Stimulated activated CD4-positive, alpha-beta T cell treated with anti-CD3 and anti-CD28 coated beads, Interleukin-4, amount 100 ng/mL, for 1 hour (primary cell): ENCODE measurements at regions not wholly inside any gene's neighbourhood (a gene's known extent, or its start where the extent isn't known, plus 50 kb on each side); places are given as distances from the start of the nearest gene placed in this dataset.

Experiments
- DNase-seq: peaks from one replicate; pipeline ENCODE4 v3.0.0-alpha.2; 2020

DNA sequence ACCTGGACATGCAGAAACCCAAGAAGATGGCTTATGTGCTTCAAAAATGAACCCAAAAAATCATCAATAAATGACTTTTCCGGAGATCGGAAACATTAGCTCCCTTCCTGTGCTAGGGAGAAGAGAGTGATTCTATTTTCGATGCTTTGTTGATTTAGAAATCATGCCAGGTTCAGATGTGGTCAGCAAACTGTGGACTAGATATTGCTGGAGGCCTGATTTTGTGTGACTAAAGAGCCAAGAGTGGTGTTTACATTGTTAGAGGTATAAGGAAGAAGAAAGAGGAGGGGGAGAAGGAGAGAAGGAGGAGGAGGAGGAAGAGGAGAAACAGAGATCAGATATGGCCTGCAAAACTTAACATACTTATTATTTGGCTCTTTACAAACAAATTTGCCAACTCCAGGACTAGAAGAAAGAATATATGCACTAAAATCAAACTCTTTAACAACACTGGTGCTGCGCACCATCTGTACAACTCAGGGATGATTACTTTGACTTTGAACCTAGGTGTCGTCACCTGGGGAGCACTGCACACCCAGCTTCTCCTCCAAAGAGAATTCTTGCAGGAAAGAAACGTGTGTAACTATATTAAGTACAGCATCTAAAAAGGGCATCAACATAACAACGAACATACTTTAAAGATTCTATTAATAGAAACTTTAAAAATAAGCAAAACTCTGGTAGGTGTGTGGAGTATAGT, 664.9 kb upstream of the LCORL start:
- DNase-seq, result no peak

- DNase-seq, result no peak
These were observed 663.4 kb upstream of the LCORL start for GRCh38 chr4:18684932-18685331.

GRCh38 chr4:18676526-18676915, 655.0 kb upstream of the LCORL start:
- no peak for DNase-seq

DNA sequence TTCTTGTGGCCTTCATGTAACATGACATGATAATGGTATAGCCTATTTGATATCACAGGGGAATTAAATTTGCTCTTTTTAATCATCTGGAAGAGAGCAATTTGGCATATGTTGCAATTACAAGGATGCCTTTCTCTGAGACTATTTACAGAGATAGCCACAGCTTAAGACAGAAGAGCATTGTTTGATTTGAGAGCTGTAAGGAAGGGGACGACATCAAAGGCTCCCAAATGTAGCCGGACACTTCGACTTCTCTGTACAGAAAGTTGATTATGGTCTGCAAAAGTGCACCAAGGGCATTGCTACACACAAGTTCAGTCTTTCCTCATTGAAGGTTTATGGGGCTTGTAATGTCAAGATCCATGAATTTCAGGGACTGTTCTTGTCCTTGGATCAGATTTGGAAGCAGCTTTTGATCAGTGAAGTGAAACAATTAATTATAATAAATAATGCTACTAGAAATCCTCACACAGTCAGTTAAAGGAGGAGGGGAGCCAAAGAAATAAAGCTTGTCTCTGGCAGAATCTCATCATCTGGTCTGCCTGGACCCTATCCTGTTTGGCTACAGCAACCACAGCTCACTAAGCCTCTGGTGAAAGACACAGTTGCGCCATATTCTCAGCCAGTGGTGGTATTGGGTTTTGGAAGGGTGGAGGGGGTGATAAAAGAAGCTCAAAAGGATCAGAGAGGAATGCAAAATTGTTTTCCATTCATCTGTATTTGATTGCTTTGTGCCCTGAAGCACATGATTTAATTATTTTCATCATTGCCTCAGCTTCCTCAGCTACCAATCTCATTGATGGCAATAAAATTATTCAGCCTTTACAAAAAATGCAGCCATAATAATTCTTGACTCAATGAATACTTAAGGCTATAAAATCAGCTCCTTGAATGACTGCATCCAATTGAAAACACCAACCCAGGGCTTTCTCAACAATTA, 654.3 kb upstream of the LCORL start:
- DNase-seq, result no peak

- DNase-seq, result no peak
These were observed 648.5 kb upstream of the LCORL start for GRCh38 chr4:18670034-18670433.

DNA sequence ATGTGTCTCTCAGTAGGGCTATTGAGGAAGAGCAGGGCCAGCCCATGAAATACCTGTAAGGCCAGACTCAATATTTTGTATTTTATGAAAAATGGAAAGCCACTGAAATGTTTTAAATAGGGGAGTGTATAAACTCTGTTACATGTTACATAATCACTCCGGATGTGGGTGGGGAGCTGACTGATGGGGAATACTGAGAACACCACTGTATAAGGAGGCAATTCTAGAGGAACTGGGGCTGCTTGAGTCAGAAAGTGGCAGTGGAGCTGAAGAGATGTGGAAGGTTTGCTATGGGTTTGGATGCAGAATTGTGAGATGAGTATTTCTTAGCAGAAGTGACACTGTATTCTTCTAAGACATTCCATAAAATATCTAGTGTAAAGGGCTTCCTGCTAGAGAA, 647.8 kb upstream of the LCORL start:
- DNase-seq, result no peak

DNA sequence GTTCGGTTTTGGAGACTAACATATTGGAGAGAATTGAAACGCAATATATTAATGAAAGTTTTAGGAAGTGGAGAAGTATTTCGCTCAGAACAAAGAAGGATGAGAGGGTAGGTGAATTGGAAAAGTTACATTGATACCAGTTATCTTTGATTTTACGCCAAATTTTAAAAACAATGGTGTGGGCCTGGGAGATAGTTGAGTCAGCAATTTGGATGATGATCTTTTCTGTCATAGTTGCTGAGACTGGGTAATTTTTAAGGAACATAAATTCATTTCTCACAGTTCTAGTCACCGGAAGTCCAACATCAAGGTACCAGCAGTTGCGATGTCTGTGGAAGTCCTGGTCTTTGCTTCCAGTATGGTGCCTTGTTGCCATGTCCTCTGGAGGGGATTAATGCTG, 644.8 kb upstream of the LCORL start:
- DNase-seq, result no peak

- no peak for DNase-seq
These were observed 642.6 kb upstream of the LCORL start for GRCh38 chr4:18664171-18664570.

- DNase-seq, result no peak
These were observed 623.8 kb upstream of the LCORL start for GRCh38 chr4:18645351-18645750.

DNA sequence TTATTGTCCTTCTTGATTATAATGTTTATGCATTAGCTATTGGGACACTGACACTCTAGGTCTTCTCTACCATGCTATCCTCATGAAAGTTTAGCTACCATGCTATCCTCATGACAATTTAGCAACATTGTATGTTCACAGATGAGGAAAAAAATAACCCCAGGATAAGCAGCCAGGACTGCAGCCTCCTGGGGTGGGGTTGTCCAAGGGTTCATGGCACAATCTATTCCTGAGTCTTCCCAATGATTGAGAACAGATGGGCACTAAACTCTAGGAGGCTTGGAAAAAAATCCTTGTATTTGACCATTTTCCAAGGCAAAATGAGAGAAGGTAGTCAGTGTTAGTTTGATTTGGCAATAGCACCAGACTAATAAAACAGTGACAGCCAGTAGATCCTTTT, 619.8 kb upstream of the LCORL start:
- DNase-seq, result no peak

DNA sequence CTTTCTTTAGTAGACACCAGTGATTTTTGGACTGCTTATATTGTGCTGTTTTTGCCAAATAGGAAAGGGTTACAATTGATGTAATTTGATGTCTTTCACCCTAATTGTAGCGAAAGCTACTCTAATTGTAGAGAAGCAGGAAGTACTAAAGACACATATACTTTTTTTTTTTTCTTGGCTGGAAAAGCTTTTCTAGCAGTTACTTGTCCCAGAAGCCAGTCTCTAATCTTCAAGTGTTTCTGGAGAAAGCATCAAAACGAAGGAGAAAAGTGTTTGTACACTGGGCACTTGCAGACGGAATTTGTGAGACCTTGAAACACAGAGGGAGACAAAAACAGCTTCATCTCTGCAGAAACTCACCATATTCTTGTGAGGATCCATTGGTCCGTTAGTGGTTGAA, 616.5 kb upstream of the LCORL start:
- no peak for DNase-seq

DNA sequence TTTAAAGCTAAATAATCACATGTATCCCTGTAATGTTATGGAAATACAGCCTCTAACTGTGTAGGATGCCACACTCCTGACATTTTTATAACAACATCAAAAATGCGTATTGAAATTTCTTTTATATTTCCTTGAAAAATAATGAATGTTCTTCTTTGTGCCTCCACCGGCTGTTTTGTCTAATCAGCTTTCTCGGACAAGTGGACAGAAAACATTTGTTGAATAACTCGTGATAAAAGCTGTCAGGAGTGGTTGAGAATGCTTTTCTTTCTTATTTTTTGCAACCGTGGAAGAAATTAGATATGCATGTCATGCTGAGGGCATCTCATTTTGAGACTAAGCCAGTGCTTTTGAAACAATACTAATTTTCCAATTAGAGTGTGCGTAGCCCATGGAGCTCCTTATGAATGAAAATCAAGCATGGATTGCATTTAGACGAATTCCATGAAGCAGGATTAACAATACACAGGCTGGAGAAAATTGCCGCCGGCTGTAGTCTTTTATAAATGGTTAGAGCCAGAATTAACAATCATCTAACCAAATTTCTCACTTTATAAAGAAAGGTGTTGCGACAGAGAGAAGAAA, 614.5 kb upstream of the LCORL start:
- DNase-seq, result no peak

DNA sequence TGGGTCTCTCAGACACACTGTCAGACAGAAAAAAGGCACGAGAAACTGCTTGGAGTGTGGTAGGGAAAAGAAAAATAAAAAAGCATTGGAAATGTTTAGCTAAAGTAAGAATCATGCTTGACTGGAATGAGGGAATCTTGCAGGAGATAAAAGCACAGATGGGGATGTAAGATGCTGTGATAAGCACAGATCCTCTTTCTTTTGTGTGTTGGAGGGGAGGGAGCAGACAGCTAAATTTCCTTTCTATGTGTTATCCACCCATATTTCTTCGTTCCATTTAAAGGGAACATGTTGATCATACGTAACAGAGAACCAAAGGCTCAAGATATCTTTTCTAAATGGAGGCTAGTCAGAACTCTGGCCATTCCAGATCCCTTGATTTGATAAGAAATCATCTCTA, 614.0 kb upstream of the LCORL start:
- DNase-seq, result no peak

DNA sequence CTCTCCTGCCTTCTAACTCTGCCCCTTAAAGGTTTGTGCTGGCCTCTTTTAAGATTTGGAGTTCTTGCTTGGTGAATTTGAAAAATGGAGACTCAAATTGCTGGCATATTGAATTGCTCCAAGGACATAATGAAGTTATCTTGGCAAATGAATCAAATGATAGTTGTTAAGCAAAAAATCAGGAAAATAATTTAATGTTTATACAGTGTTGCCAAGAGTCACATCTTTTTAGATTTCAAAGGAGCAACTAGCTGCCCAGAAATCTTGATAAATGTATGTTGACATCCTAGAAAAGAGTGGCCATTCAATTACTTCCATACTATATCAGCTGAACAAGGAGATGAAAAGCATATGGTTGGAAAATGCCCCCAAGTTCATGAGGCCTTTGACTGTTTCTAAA, 610.0 kb upstream of the LCORL start:
- no peak for DNase-seq

DNA sequence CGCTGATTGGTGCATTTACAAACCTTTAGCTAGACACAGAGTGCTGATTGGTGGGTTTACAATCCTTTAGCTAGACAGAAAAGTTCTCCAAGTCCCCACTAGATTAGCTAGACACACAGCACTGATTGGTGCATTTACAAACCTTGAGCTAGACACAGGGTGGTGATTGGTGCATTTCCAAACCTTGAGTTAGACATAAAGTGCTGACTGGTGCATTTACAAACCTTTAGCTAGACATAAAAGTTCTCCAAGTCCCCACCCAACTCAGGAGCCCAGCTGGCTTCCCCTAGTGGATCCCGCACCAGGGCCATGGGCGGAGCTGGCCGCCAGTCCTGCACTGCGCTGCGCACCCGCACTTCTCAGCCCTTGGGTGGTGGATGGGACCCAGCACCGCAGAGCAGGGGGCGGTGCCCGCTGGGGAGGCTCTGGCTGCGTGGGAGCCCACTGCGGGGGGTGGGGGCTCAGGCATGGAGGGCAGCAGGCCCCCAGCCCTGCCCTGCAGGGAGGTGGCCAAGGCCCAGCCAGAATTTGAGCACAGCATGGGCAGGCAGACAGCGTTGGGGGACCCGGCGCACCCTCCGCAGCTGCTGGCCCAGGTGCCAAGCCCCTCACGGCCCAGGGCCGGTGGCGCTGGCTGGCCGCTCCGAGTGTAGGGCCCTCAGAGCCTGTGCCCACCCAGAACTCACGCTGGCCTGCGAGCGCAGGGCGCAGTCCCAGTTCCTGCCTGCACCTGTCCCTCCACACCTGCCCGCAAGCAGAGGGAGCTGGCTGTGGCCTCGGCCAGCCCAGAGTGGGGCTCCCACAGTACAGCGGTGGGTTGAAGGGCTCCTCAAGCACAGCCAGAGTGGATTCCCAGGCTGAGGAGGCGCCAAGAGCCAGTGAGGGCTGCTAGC, 608.9 kb upstream of the LCORL start:
- DNase-seq, result no peak

GRCh38 chr4:18627447-18628005, 606.0 kb upstream of the LCORL start:
- DNase-seq, result no peak

GRCh38 chr4:18626996-18627395, 605.4 kb upstream of the LCORL start:
- DNase-seq, result no peak

DNA sequence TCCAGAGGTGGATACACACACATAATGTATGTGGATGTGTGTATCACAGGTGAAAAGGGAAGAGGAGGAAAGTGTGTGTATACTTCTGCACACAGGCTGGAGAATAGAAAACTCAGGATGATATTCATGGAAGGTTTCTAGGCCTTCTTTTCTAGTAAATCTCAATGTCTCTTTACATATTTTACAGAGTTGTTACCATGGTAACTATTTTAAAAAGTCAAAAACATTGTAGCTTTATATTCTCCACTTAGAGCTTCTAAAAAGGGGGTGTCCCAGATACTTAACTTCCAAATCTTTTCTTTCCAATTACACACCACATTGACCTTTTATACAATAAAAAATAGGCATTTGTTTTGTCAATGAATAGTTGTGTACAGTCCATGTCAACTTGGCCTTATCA, 604.8 kb upstream of the LCORL start:
- DNase-seq, result no peak

- no peak for DNase-seq
These were observed 599.6 kb upstream of the LCORL start for GRCh38 chr4:18621186-18621585.

- DNase-seq, result no peak
These were observed 595.2 kb upstream of the LCORL start for GRCh38 chr4:18616720-18617119.

DNA sequence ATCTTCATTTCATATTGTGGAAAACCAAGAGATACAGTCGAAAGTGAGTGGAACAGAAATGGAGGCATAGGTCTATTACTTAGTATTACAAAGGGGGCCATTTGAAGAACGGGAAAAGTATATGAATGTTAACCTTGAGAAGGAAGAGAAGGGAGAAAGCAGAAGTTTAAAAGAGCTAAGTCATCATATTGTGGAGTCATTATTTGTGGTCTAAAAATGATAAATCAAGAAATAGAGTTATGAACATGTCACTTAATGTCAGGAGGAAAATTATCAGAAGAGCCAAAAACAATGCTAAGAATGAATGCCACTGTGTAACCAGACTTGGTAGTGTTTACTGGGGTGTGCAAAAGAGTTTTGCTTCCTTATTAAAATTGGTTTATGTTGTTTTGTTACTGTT, 589.5 kb upstream of the LCORL start:
- DNase-seq, result no peak

- no peak for DNase-seq
These were observed 587.5 kb upstream of the LCORL start for GRCh38 chr4:18608908-18609533.
